Upper lobe of right lung (tissue), 1 donor: ENCODE measurements at regions not wholly inside any gene's neighbourhood (a gene's known extent, or its start where the extent isn't known, plus 50 kb on each side); places are given as distances from the start of the nearest gene placed in this dataset.
A peak's percentile ranks its signal among the peaks of the same experiment; 100 is the strongest.

Experiments used
- ATAC-seq: fragments of 200-7000 bp; cut with Tn5 transposase; one replicate; pipeline ENCODE4 v1.9.1; 2020; ENCODE audit warnings: mild to moderate bottlenecking, moderate library complexity
- DNase-seq: peaks from one replicate; pipeline ENCODE4 v3.0.0-alpha.2; 2020
- H3K27ac ChIP-seq: fragments of 200-600 bp; one replicate; pipeline ENCODE4 v1.8.0; 2022
- H3K27me3 ChIP-seq: fragments of 200-600 bp; one replicate; pipeline ENCODE4 v1.8.0; 2022; ENCODE audit warnings: mild to moderate bottlenecking
- H3K36me3 ChIP-seq: fragments of 200-600 bp; one replicate; pipeline ENCODE4 v1.8.0; 2022
- H3K4me1 ChIP-seq: fragments of 200-600 bp; one replicate; pipeline ENCODE4 v1.8.0; 2022
- H3K4me3 ChIP-seq: fragments of 200-600 bp; one replicate; pipeline ENCODE4 v1.8.0; 2022; ENCODE audit warnings: mild to moderate bottlenecking
- H3K9me3 ChIP-seq: fragments of 200-600 bp; one replicate; pipeline ENCODE4 v1.8.0; 2022
- intact Hi-C: fragments of 100-400 bp; cut with DNase I; formaldehyde crosslinking; loops from one replicate; pipeline ENCODE4 v1.11.0; 2022
- TF ChIP-seq, protein P1 (sequence below): fragments of 200-600 bp; IDR thresholded peaks from one replicate; pipeline ENCODE4 v1.8.0; 2022; ENCODE audit warnings: antibody characterized with exemption
- donor health status: DM: no; HTN: yes; CAD: no; lungs with severe emphysema.

GRCh38 chr7:42534441-42534840 is 297.4 kb upstream of the GLI3 start:
- intact Hi-C loops, result no loop called here
- H3K27me3 ChIP-seq, result no peaks in the 10 kb centered on the region
- no peaks in the 10 kb centered on the region for H3K9me3 ChIP-seq
- H3K27ac ChIP-seq, result no peak overlapping the region
- ATAC-seq (no peak), DNase-seq (no peak)
- H3K4me3 ChIP-seq, result no peak overlapping the region
- no peaks in the 10 kb centered on the region for H3K36me3 ChIP-seq
- TF ChIP-seq, protein P1, sequence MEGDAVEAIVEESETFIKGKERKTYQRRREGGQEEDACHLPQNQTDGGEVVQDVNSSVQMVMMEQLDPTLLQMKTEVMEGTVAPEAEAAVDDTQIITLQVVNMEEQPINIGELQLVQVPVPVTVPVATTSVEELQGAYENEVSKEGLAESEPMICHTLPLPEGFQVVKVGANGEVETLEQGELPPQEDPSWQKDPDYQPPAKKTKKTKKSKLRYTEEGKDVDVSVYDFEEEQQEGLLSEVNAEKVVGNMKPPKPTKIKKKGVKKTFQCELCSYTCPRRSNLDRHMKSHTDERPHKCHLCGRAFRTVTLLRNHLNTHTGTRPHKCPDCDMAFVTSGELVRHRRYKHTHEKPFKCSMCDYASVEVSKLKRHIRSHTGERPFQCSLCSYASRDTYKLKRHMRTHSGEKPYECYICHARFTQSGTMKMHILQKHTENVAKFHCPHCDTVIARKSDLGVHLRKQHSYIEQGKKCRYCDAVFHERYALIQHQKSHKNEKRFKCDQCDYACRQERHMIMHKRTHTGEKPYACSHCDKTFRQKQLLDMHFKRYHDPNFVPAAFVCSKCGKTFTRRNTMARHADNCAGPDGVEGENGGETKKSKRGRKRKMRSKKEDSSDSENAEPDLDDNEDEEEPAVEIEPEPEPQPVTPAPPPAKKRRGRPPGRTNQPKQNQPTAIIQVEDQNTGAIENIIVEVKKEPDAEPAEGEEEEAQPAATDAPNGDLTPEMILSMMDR, result no peak
- H3K4me1 ChIP-seq, result no peaks in the 10 kb centered on the region

GRCh38 chr7:42527004-42527403 is 290.0 kb upstream of the GLI3 start:
- no peaks in the 10 kb centered on the region for H3K36me3 ChIP-seq
- no peak overlapping the region for H3K27ac ChIP-seq
- H3K27me3 ChIP-seq, result no peaks in the 10 kb centered on the region
- no peak for ATAC-seq
- intact Hi-C loops, result no loop called here
- H3K9me3 ChIP-seq, result no peaks in the 10 kb centered on the region
- no peak for DNase-seq
- H3K4me1 ChIP-seq, result no peaks in the 10 kb centered on the region
- TF ChIP-seq, protein P1, result no peak
- no peak overlapping the region for H3K4me3 ChIP-seq

- Histone ChIP-seq H3K4me1 (no peaks in the 10 kb centered on the region), H3K9me3 (no peaks in the 10 kb centered on the region), H3K27ac (no peak overlapping the region), H3K27me3 (no peaks in the 10 kb centered on the region), H3K4me3 (no peak overlapping the region), H3K36me3 (no peaks in the 10 kb centered on the region)
- DNase-seq, result no peak
- TF ChIP-seq, protein P1, result no peak
- peak; percentile 87 for ATAC-seq
- intact Hi-C loops, result no loop called here
These were observed 285.4 kb upstream of the GLI3 start for GRCh38 chr7:42522227-42522991.

DNA sequence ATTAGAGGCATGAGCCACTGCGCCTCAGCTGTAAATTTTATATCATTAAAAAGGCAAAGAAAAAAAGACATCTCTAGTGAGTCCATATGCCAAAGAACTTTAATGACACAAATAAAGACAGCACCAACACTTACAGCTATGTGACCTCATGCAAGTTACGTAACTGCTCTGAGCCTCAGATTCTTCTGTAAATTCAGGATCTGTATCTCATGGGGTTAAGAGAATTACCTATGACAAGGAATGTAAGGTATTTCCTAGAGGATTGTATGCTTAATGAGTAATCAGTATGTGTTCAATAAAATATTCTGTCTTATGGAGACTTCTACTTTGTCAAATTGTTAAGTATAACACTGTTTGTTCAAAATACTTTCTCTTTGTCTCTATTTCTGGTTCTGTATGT is 274.0 kb upstream of the GLI3 start:
- Histone ChIP-seq H3K4me3 (no peak overlapping the region), H3K27me3 (no peaks in the 10 kb centered on the region), H3K27ac (no peak overlapping the region), H3K4me1 (no peaks in the 10 kb centered on the region), H3K36me3 (no peaks in the 10 kb centered on the region), H3K9me3 (no peaks in the 10 kb centered on the region)
- TF ChIP-seq, protein P1, result no peak
- ATAC-seq (no peak), DNase-seq (no peak)
- intact Hi-C loops, result no loop called here

DNA sequence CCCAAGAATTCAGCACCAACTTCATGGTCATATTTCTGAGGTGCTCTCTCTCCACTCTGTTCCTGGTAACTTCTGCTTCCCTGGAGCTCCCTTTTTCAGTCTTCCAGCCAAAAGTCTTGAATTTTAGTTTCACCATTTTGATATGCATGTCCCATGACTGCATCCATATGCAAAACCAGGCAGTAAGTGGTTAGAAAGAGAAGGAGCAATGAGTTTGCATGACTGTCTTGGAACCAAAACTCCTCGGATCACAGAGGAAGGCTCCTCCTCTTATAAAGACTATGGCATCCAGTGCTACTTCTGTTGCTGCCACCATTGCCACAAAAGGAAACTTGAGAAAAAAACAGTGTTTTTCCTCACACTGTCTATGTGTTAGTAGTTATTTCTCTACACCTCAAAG is 269.1 kb upstream of the GLI3 start:
- Histone ChIP-seq H3K9me3 (no peaks in the 10 kb centered on the region), H3K4me1 (no peaks in the 10 kb centered on the region), H3K27me3 (no peaks in the 10 kb centered on the region), H3K4me3 (no peak overlapping the region), H3K27ac (no peak overlapping the region), H3K36me3 (no peaks in the 10 kb centered on the region)
- ATAC-seq (no peak), DNase-seq (no peak)
- TF ChIP-seq, protein P1, result no peak
- intact Hi-C loops, result no loop called here

DNA sequence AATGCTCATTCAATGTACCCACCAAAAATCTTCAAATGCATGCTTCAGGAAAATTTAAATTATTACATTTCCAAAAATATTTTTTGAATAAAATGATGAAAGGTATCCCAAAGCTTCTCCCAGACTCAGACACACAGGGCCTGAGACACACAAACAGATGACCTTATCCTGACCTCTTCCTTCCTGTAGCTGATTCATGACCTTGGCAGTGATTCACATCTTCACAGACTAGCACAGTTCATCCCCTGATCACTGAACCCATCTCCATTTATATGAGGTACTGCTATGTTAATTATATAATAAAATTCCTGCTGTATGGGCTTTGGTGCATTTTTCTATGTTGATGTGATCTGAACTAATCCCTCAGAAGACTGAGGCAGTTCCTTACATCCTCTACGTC is 265.0 kb upstream of the GLI3 start:
- Histone ChIP-seq H3K4me3 (no peak overlapping the region), H3K36me3 (no peaks in the 10 kb centered on the region), H3K4me1 (no peaks in the 10 kb centered on the region), H3K9me3 (no peaks in the 10 kb centered on the region), H3K27me3 (no peaks in the 10 kb centered on the region), H3K27ac (no peak overlapping the region)
- intact Hi-C loops, result no loop called here
- no peak for ATAC-seq
- no peak for DNase-seq
- TF ChIP-seq, protein P1, result no peak
